ENCODE measurements at regions not wholly inside any gene's neighbourhood (a gene's known extent, or its start where the extent isn't known, plus 50 kb on each side); places are given as distances from the start of the nearest gene placed in this dataset.

DNA sequence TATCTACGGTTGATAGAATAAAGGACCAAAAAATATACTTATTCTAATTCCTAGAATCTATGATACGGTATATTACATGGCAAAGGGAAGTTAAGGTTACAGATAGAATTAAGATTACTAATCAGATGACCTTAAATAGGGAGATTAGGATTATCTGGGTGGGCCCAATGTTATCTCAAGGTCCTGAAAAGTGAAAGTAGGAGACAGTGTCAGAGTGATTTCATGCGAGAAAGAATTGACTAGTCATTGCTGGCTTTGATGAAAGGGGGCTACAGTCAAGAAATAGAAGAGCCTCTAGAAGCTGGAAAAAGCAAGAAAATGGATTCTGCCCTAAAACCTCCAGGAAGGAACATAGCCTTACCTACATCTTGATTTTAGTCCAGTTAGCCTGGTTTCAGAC, 176.9 kb upstream of the PPP1R2C start:
- TF ChIP-seq, protein P1, sequence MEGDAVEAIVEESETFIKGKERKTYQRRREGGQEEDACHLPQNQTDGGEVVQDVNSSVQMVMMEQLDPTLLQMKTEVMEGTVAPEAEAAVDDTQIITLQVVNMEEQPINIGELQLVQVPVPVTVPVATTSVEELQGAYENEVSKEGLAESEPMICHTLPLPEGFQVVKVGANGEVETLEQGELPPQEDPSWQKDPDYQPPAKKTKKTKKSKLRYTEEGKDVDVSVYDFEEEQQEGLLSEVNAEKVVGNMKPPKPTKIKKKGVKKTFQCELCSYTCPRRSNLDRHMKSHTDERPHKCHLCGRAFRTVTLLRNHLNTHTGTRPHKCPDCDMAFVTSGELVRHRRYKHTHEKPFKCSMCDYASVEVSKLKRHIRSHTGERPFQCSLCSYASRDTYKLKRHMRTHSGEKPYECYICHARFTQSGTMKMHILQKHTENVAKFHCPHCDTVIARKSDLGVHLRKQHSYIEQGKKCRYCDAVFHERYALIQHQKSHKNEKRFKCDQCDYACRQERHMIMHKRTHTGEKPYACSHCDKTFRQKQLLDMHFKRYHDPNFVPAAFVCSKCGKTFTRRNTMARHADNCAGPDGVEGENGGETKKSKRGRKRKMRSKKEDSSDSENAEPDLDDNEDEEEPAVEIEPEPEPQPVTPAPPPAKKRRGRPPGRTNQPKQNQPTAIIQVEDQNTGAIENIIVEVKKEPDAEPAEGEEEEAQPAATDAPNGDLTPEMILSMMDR (IDR thresholded peaks at IDR 0.05) = no peak
- H3K4me3 Mint-ChIP-seq (ENCODE audit: unreplicated experiment) = no peak overlapping the region
- no peaks in the 10 kb centered on the region for H3K27me3 Mint-ChIP-seq (ENCODE audit: unreplicated experiment)
- no peak for DNase-seq (ENCODE audit: extremely low spot score, unreplicated experiment)
- H3K27ac Mint-ChIP-seq (ENCODE audit: unreplicated experiment) = no peak overlapping the region
- peaks cover 5% of the 10 kb centered on the region for H3K9me3 Mint-ChIP-seq (ENCODE audit: unreplicated experiment)
- no peaks in the 10 kb centered on the region for H3K36me3 Mint-ChIP-seq (ENCODE audit: unreplicated experiment)
- no peaks in the 10 kb centered on the region for H3K4me1 Mint-ChIP-seq (ENCODE audit: unreplicated experiment)

DNA sequence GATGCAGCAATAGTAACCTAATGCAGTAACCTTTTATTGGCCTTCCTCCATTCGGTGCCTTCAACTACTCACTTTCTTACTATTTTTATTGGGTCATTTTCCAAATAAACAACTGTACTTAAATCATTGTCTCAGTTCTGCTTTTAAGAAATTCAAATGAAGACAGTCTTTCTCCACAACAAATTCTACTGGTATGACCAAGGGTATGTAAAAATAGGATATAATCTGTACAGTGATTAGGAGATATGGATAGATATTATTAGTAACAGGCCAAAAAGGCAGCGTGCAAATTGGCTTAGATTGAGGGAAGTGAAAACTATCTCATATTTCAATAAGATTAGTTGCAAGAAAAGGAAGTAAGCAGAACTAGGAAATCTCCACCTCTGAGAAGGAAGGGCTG, 177.4 kb upstream of the PPP1R2C start:
- H3K9me3 Mint-ChIP-seq (ENCODE audit: unreplicated experiment) = peaks cover 5% of the 10 kb centered on the region
- H3K4me1 Mint-ChIP-seq (ENCODE audit: unreplicated experiment) = no peaks in the 10 kb centered on the region
- no peaks in the 10 kb centered on the region for H3K36me3 Mint-ChIP-seq (ENCODE audit: unreplicated experiment)
- no peak overlapping the region for H3K4me3 Mint-ChIP-seq (ENCODE audit: unreplicated experiment)
- no peak for DNase-seq (ENCODE audit: extremely low spot score, unreplicated experiment)
- H3K27me3 Mint-ChIP-seq (ENCODE audit: unreplicated experiment) = no peaks in the 10 kb centered on the region
- TF ChIP-seq, protein P1 (IDR thresholded peaks at IDR 0.05) = no peak
- H3K27ac Mint-ChIP-seq (ENCODE audit: unreplicated experiment) = no peak overlapping the region

DNA sequence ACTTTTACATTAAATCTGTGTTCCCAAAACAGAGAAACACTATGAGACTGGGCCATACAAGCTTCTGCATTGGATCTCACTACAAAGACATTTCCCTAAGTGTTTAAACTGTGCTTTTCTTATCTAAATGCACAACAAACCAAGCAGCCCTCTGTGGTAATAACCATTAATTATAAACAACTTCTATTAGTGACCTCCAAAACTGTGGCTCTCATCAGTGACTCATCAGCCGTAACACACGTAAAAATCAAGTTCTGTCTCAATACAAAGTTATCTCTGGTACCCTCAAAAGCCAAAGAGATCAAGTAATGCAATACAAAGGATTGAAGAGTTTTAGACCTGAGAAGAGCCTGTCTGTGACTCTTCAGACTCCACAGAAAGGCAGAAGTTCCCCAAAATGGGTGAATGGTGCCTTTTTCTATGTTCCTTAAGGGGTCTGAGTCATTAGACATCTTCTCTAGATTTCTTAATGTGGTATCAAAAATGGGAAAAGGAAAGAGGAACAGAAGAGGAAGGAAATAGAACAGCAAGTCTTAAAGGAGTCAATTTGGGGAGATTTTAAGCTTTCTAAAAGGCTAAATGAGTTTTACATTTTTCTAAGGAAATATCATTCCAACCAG, 189.8 kb upstream of the PPP1R2C start:
- Mint-ChIP-seq H3K9me3 (ENCODE audit: unreplicated experiment) (peaks cover 15% of the 10 kb centered on the region), H3K27ac (ENCODE audit: unreplicated experiment) (no peak overlapping the region), H3K4me1 (ENCODE audit: unreplicated experiment) (no peaks in the 10 kb centered on the region), H3K4me3 (ENCODE audit: unreplicated experiment) (no peak overlapping the region), H3K36me3 (ENCODE audit: unreplicated experiment) (no peaks in the 10 kb centered on the region), H3K27me3 (ENCODE audit: unreplicated experiment) (no peaks in the 10 kb centered on the region)
- DNase-seq (ENCODE audit: extremely low spot score, unreplicated experiment) = no peak
- TF ChIP-seq, protein P1 (IDR thresholded peaks at IDR 0.05) = no peak

GRCh38 chrX:42973321-42973720, 195.4 kb upstream of the PPP1R2C start:
- Mint-ChIP-seq H3K36me3 (ENCODE audit: unreplicated experiment) (no peaks in the 10 kb centered on the region), H3K4me1 (ENCODE audit: unreplicated experiment) (no peaks in the 10 kb centered on the region), H3K27me3 (ENCODE audit: unreplicated experiment) (no peaks in the 10 kb centered on the region), H3K4me3 (ENCODE audit: unreplicated experiment) (no peak overlapping the region), H3K9me3 (ENCODE audit: unreplicated experiment) (peaks cover 22% of the 10 kb centered on the region), H3K27ac (ENCODE audit: unreplicated experiment) (no peak overlapping the region)
- DNase-seq (ENCODE audit: extremely low spot score, unreplicated experiment) = no peak
- TF ChIP-seq, protein P1 (IDR thresholded peaks at IDR 0.05) = no peak

DNA sequence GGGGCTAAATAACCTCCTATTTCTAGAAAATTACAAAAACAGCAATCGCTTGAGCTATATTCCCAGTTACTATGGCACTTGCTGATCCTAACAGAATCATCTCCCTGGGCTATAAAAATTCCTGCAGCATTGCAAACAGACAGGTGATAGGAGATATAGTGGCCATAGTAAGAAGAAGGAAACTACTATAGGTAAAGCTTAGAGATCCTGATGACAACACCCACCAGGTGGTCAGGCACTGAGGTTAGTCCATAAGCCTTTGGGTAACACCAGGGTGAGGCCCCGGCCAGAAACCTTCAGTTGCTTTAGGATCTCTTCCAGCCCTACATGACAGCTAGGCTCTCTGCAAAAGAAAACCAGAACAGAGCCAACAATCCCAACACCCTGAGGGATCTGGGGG, 197.9 kb upstream of the PPP1R2C start:
- Mint-ChIP-seq H3K9me3 (ENCODE audit: unreplicated experiment) (peaks cover 22% of the 10 kb centered on the region), H3K4me3 (ENCODE audit: unreplicated experiment) (no peak overlapping the region), H3K27ac (ENCODE audit: unreplicated experiment) (no peak overlapping the region), H3K27me3 (ENCODE audit: unreplicated experiment) (no peaks in the 10 kb centered on the region), H3K4me1 (ENCODE audit: unreplicated experiment) (no peaks in the 10 kb centered on the region), H3K36me3 (ENCODE audit: unreplicated experiment) (no peaks in the 10 kb centered on the region)
- DNase-seq (ENCODE audit: extremely low spot score, unreplicated experiment) = no peak
- TF ChIP-seq, protein P1 (IDR thresholded peaks at IDR 0.05) = no peak
